Panc1 (cell line): ENCODE measurements at regions not wholly inside any gene's neighbourhood (a gene's known extent, or its start where the extent isn't known, plus 50 kb on each side); places are given as distances from the start of the nearest gene placed in this dataset.
"Not testable (repeated sequence)": the region's sequence is repeated elsewhere in the genome, so short reads cannot be mapped to it uniquely, and the experiment has no call there.

Source experiments
- ATAC-seq: fragments of 200-7000 bp; cut with Tn5 transposase; 2 replicates; pipeline ENCODE4 v1.9.1; 2020; ENCODE audit warnings: mild to moderate bottlenecking, moderate library complexity
- BruUV-seq: library from RNA; stranded (reverse); fragments of 400-500 nt; replicated peaks from 2 replicates; lab custom pipeline; 2021; lab: Mats Ljungman, UMichigan
- CTCF ChIA-PET: fragments of 300-600 bp; sonication (Branson Sonifier 250); formaldehyde crosslinking; loops from one replicate; lab custom pipeline; 2022; ENCODE audit warnings: antibody characterized with exemption; lab: Charles Lee
- POLR2A ChIA-PET: fragments of 300-600 bp; sonication (Branson Sonifier 250); formaldehyde crosslinking; loops from one replicate; lab custom pipeline; 2022; ENCODE audit warnings: antibody characterized with exemption; lab: Charles Lee
- DNase-seq: peaks from one replicate; pipeline ENCODE4 v3.0.0-alpha.2; 2010; ENCODE audit warnings: low read depth, low spot score
- H3K27ac ChIP-seq: 2 replicates; pipeline ENCODE4 v1.5.1; 2011; ENCODE audit warnings: mild to moderate bottlenecking, low read length, inconsistent platforms
- H3K27me3 ChIP-seq: fragments of 200-500 bp; sonication (Bioruptor generic); 2 replicates; pipeline ENCODE4 v1.6.0; 2014; ENCODE audit warnings: low read length, inconsistent platforms; ENCODE audit not compliant: control insufficient read depth, insufficient read depth
- H3K36me3 ChIP-seq: fragments of 200-500 bp; sonication (Bioruptor generic); 2 replicates; pipeline ENCODE4 v1.5.1; 2014; ENCODE audit warnings: inconsistent platforms, mild to moderate bottlenecking, low read length, moderate library complexity; ENCODE audit not compliant: control insufficient read depth, insufficient read depth
- H3K4me1 ChIP-seq: 2 replicates; pipeline ENCODE4 v1.5.1; 2011; ENCODE audit warnings: inconsistent platforms, mild to moderate bottlenecking, low read length, moderate library complexity; ENCODE audit not compliant: control insufficient read depth, insufficient read depth
- H3K4me3 ChIP-seq, 2 experiments: 2 replicates each; pipeline ENCODE4 v1.5.1; 2011 to 2012; ENCODE audit warnings: low read depth in 2 of 2, low read length in 2 of 2, mild to moderate bottlenecking in 2 of 2, inconsistent platforms in 1 of 2, moderate library complexity in 1 of 2
- H3K9me3 ChIP-seq: fragments of 200-500 bp; sonication (Bioruptor generic); 2 replicates; pipeline ENCODE4 v1.5.1; 2014; ENCODE audit warnings: low read depth, mild to moderate bottlenecking, inconsistent platforms, low read length, moderate library complexity; ENCODE audit not compliant: control insufficient read depth, insufficient read depth
- POLR2AphosphoS5 ChIP-seq: IDR thresholded peaks from 2 replicates; pipeline ENCODE4 v1.6.1; 2012; ENCODE audit warnings: mild to moderate bottlenecking, low read depth, low read length, moderate library complexity
- SIN3A ChIP-seq: IDR thresholded peaks from 2 replicates; pipeline ENCODE4 v1.6.1; 2012; ENCODE audit warnings: low read depth, mild to moderate bottlenecking, low read length, moderate library complexity, borderline replicate concordance; ENCODE audit not compliant: insufficient read depth
- TCF7L2 ChIP-seq: IDR thresholded peaks from 2 replicates; pipeline ENCODE4 v1.6.1; 2011; ENCODE audit warnings: mild to moderate bottlenecking, low read depth, low read length, inconsistent platforms
- in situ Hi-C: cut with HindIII; loops from 2 replicates; pipeline ENCODE4 v1.10.0; 2016; ENCODE audit warnings: low sequenced_read_pairs, low pct_unique_long_range_greater_than_20kb
- intact Hi-C: fragments of 100-400 bp; cut with micrococcal nuclease; formaldehyde crosslinking; loops from one replicate; pipeline ENCODE4 v1.10.0; 2022; ENCODE audit not compliant: unreplicated experiment
- TF ChIP-seq, protein P1 (sequence below): fragments of 450-650 bp; IDR thresholded peaks from 2 replicates; pipeline ENCODE4 v1.5.1; 2017; ENCODE audit warnings: mild to moderate bottlenecking
- TF ChIP-seq, protein P2 (sequence below), 2 experiments: IDR thresholded peaks; 2 replicates each; pipeline ENCODE4 v1.6.1; 2011 to 2012; ENCODE audit warnings: low read depth in 2 of 2, control low read depth in 1 of 2, low read length in 1 of 2, mild to moderate bottlenecking in 1 of 2, moderate library complexity in 1 of 2; ENCODE audit not compliant: insufficient read depth in 1 of 2

- CTCF ChIA-PET: no interaction called here
- in situ Hi-C loops (no loop called here), intact Hi-C loops (no loop called here)
- Histone ChIP-seq H3K27me3 (no peaks in the 10 kb centered on the region), H3K4me3 (no peak overlapping the region), H3K9me3 (no peaks in the 10 kb centered on the region), H3K36me3 (no peaks in the 10 kb centered on the region), H3K4me1 (no peaks in the 10 kb centered on the region), H3K27ac (no peak overlapping the region)
- DNase-seq (no peak), ATAC-seq (no peak)
- POLR2A ChIA-PET: no interaction called here
- TF ChIP-seq, protein P1, sequence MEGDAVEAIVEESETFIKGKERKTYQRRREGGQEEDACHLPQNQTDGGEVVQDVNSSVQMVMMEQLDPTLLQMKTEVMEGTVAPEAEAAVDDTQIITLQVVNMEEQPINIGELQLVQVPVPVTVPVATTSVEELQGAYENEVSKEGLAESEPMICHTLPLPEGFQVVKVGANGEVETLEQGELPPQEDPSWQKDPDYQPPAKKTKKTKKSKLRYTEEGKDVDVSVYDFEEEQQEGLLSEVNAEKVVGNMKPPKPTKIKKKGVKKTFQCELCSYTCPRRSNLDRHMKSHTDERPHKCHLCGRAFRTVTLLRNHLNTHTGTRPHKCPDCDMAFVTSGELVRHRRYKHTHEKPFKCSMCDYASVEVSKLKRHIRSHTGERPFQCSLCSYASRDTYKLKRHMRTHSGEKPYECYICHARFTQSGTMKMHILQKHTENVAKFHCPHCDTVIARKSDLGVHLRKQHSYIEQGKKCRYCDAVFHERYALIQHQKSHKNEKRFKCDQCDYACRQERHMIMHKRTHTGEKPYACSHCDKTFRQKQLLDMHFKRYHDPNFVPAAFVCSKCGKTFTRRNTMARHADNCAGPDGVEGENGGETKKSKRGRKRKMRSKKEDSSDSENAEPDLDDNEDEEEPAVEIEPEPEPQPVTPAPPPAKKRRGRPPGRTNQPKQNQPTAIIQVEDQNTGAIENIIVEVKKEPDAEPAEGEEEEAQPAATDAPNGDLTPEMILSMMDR: no peak
- TF ChIP-seq POLR2AphosphoS5 (no peak), TCF7L2 (no peak), SIN3A (no peak)
- TF ChIP-seq, protein P2, sequence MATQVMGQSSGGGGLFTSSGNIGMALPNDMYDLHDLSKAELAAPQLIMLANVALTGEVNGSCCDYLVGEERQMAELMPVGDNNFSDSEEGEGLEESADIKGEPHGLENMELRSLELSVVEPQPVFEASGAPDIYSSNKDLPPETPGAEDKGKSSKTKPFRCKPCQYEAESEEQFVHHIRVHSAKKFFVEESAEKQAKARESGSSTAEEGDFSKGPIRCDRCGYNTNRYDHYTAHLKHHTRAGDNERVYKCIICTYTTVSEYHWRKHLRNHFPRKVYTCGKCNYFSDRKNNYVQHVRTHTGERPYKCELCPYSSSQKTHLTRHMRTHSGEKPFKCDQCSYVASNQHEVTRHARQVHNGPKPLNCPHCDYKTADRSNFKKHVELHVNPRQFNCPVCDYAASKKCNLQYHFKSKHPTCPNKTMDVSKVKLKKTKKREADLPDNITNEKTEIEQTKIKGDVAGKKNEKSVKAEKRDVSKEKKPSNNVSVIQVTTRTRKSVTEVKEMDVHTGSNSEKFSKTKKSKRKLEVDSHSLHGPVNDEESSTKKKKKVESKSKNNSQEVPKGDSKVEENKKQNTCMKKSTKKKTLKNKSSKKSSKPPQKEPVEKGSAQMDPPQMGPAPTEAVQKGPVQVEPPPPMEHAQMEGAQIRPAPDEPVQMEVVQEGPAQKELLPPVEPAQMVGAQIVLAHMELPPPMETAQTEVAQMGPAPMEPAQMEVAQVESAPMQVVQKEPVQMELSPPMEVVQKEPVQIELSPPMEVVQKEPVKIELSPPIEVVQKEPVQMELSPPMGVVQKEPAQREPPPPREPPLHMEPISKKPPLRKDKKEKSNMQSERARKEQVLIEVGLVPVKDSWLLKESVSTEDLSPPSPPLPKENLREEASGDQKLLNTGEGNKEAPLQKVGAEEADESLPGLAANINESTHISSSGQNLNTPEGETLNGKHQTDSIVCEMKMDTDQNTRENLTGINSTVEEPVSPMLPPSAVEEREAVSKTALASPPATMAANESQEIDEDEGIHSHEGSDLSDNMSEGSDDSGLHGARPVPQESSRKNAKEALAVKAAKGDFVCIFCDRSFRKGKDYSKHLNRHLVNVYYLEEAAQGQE (IDR thresholded peaks at IDR 0.05; ENCODE audit: insufficient read depth in 1 of 2, low read depth in 2 of 2, low read length in 1 of 2): no peak
- no TSS peak for BruUV-seq
Observed at GRCh38 chr11:87560352-87560751, 522.6 kb downstream of the TMEM135 start.

GRCh38 chr11:87559852-87560251, 522.1 kb downstream of the TMEM135 start:
- H3K27ac ChIP-seq, intact Hi-C loops, H3K9me3 ChIP-seq, H3K27me3 ChIP-seq, CTCF ChIA-PET, BruUV-seq, ATAC-seq, in situ Hi-C loops, H3K4me1 ChIP-seq, H3K36me3 ChIP-seq, POLR2A ChIA-PET, H3K4me3 ChIP-seq, DNase-seq: not testable (repeated sequence)

DNA sequence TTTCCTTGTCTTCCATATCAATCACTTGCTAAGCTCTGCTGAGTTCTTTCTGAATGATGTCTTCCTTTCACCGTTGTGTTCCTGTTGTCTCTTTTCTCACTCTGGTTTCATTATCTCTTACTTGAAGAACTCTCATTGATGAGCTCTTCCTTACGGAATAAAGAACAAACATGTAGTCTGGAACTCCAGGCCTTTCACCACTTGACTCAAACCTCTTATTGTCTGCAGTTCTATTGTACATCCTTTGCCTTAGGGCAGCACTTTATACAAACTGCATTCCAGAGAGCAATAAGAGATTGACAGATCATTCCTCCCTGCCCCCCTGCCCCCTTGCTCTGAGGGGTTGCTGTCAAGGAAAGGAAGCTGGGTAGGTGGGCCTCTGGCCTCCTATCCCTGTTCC, 517.4 kb downstream of the TMEM135 start:
- POLR2A ChIA-PET: no interaction called here
- in situ Hi-C loops: no loop called here
- no peaks in the 10 kb centered on the region for H3K36me3 ChIP-seq

More for the DNA sequence above, 517.4 kb downstream of the TMEM135 start:
- Histone ChIP-seq H3K4me1 (no peaks in the 10 kb centered on the region), H3K9me3 (no peaks in the 10 kb centered on the region), H3K27ac (no peak overlapping the region), H3K4me3 (no peak overlapping the region), H3K27me3 (no peaks in the 10 kb centered on the region)
- ATAC-seq (no peak), DNase-seq (no peak)
- TF ChIP-seq POLR2AphosphoS5 (no peak), TCF7L2 (no peak), SIN3A (no peak)
- TF ChIP-seq, protein P2 (IDR thresholded peaks at IDR 0.05; ENCODE audit: insufficient read depth in 1 of 2, low read depth in 2 of 2, low read length in 1 of 2): no peak
- TF ChIP-seq, protein P1: no peak
- CTCF ChIA-PET: interaction anchor here (0.6 kb wide), 1 partner anchor 201 kb away, joined by 4 read pairs; no protein-coding TSS in a partner anchor
- intact Hi-C loops: no loop called here
- BruUV-seq: no TSS peak
